ENCODE measurements at regions not wholly inside any gene's neighbourhood (a gene's known extent, or its start where the extent isn't known, plus 50 kb on each side); places are given as distances from the start of the nearest gene placed in this dataset.

- ATAC-seq (no peak), DNase-seq (no peak)
- 64 to 73% methylated on average over 8 of the region's 8 CpGs for WGBS, 2 donors
- no peaks in the 10 kb centered on the region for H3K36me3 ChIP-seq
- no peak overlapping the region for H3K4me3 ChIP-seq
- no peak for TF ChIP-seq CTCF (IDR thresholded peaks at IDR 0.05)
- intact Hi-C loops (cut with DNase I) = no loop called here
- peaks cover 0 to 13% (median 8%) of the 10 kb centered on the region in 9 donors for H3K4me1 ChIP-seq
- H3K27me3 ChIP-seq = peaks cover 0 to 51% (median 46%) of the 10 kb centered on the region in 7 donors
- no peaks in the 10 kb centered on the region for H3K9me3 ChIP-seq
- no peak overlapping the region for H3K27ac ChIP-seq
Measured at GRCh38 chr14:104465482-104466390, 113.8 kb upstream of the C14orf180 start.

GRCh38 chr14:104467236-104467635, 112.3 kb upstream of the C14orf180 start:
- intact Hi-C loops (cut with DNase I) = no loop called here
- TF ChIP-seq CTCF (IDR thresholded peaks at IDR 0.05) = no peak
- DNase-seq (no peak), ATAC-seq (no peak)
- Histone ChIP-seq H3K27me3 (peaks cover 0 to 42% (median 33%) of the 10 kb centered on the region in 7 donors), H3K36me3 (no peaks in the 10 kb centered on the region), H3K4me3 (no peak overlapping the region), H3K4me1 (peaks cover 0 to 3% (median under 1%) of the 10 kb centered on the region in 9 donors), H3K27ac (no peak overlapping the region), H3K9me3 (no peaks in the 10 kb centered on the region)
- 80 to 85% methylated on average over 5 of the region's 5 CpGs for WGBS, 2 donors

GRCh38 chr14:104467641-104468040, 111.9 kb upstream of the C14orf180 start:
- H3K27ac ChIP-seq = no peak overlapping the region
- intact Hi-C loops (cut with DNase I) = no loop called here
- peaks cover 0 to 38% (median 31%) of the 10 kb centered on the region in 7 donors for H3K27me3 ChIP-seq
- ATAC-seq = no peak
- H3K9me3 ChIP-seq = no peaks in the 10 kb centered on the region
- no peak for DNase-seq
- no peaks in the 10 kb centered on the region for H3K36me3 ChIP-seq
- 87% methylated on average over 7 of the region's 7 CpGs for WGBS, 2 donors
- H3K4me3 ChIP-seq = no peak overlapping the region
- no peak for TF ChIP-seq CTCF (IDR thresholded peaks at IDR 0.05)
- no peaks in the 10 kb centered on the region for H3K4me1 ChIP-seq

GRCh38 chr14:104469591-104469990, 110.0 kb upstream of the C14orf180 start:
- ATAC-seq (no peak), DNase-seq (no peak)
- no peak for TF ChIP-seq CTCF (IDR thresholded peaks at IDR 0.05)
- Histone ChIP-seq H3K4me3 (no peak overlapping the region), H3K27ac (no peak overlapping the region), H3K4me1 (no peaks in the 10 kb centered on the region), H3K9me3 (no peaks in the 10 kb centered on the region), H3K27me3 (peaks cover 0 to 36% (median 21%) of the 10 kb centered on the region in 7 donors), H3K36me3 (no peaks in the 10 kb centered on the region)
- WGBS, 2 donors = 78 to 81% methylated on average over 6 of the region's 6 CpGs
- intact Hi-C loops (cut with DNase I) = no loop called here

Data from heart right ventricle (tissue), 16 donors.